Kidney capillary endothelial cell (primary cell): ENCODE measurements at regions not wholly inside any gene's neighbourhood (a gene's known extent, or its start where the extent isn't known, plus 50 kb on each side); places are given as distances from the start of the nearest gene placed in this dataset.
"Not testable (repeated sequence)": the region's sequence is repeated elsewhere in the genome, so short reads cannot be mapped to it uniquely, and the experiment has no call there.

ENCODE experiments used
- DNase-seq: peaks from one replicate; pipeline ENCODE4 v3.0.0-alpha.2; 2018; ENCODE audit warnings: low spot score

- no peak for DNase-seq
These were observed 53.3 kb upstream of the KY start for GRCh38 chr3:134704133-134704532.

GRCh38 chr3:134704556-134704955, 53.7 kb upstream of the KY start:
- DNase-seq, result no peak

- DNase-seq, result peak; percentile 93
These were observed 57.2 kb upstream of the KY start for GRCh38 chr3:134707908-134708597.

- DNase-seq, result peak; percentile 77
These were observed 57.8 kb upstream of the KY start for GRCh38 chr3:134708671-134709070.

- no peak for DNase-seq
These were observed 58.3 kb upstream of the KY start for GRCh38 chr3:134709076-134709475.

GRCh38 chr3:134709561-134710312, 58.9 kb upstream of the KY start:
- no peak for DNase-seq

GRCh38 chr3:134710313-134710680, 59.5 kb upstream of the KY start:
- DNase-seq, result no peak

- no peak for DNase-seq
These were observed 60.5 kb upstream of the KY start for GRCh38 chr3:134711284-134711683.

GRCh38 chr3:134713671-134714070, 62.8 kb upstream of the KY start:
- DNase-seq, result no peak

- DNase-seq, result no peak
These were observed 67.9 kb upstream of the KY start for GRCh38 chr3:134718726-134719125.

- DNase-seq, result no peak
These were observed 70.4 kb upstream of the KY start for GRCh38 chr3:134721214-134721613.

GRCh38 chr3:134722969-134723368, 72.1 kb upstream of the EPHB1 start:
- no peak for DNase-seq

GRCh38 chr3:134729649-134730048, 65.4 kb upstream of the EPHB1 start:
- no peak for DNase-seq

GRCh38 chr3:134737516-134737915, 57.5 kb upstream of the EPHB1 start:
- no peak for DNase-seq

GRCh38 chr3:134740077-134740476, 55.0 kb upstream of the EPHB1 start:
- DNase-seq, result not testable (repeated sequence)

- no peak for DNase-seq
These were observed 52.9 kb upstream of the EPHB1 start for GRCh38 chr3:134742202-134742601.

- DNase-seq, result no peak
These were observed 52.1 kb upstream of the EPHB1 start for GRCh38 chr3:134743006-134743405.
